Activated T-cell treated with anti-CD3 and anti-CD28 coated beads, Interleukin-2, amount 50 U/mL, for 72 hours (primary cell): ENCODE measurements at regions not wholly inside any gene's neighbourhood (a gene's known extent, or its start where the extent isn't known, plus 50 kb on each side); places are given as distances from the start of the nearest gene placed in this dataset.
A peak's percentile ranks its signal among the peaks of the same experiment; 100 is the strongest.
"Not testable (repeated sequence)": the region's sequence is repeated elsewhere in the genome, so short reads cannot be mapped to it uniquely, and the experiment has no call there.

Source experiments
- ATAC-seq, 2 donors: fragments of 150-1000 bp; cut with Tn5 transposase; replicated peaks in 1 of 2; 2 replicates each; pipeline ENCODE4 v1.10.0; 2021; ENCODE audit warnings: moderate library complexity in 2 of 2, mild to moderate bottlenecking in 1 of 2
- DNase-seq, 2 donors: peaks; one replicate each; pipeline ENCODE4 v3.0.0; 2021 to 2022; ENCODE audit warnings: mixed read lengths in 1 of 2
- H3K27ac Mint-ChIP-seq: one replicate; pipeline ENCODE4 v1.8.0; 2022; ENCODE audit warnings: mild to moderate bottlenecking, moderate library complexity, mixed read lengths
- H3K27me3 Mint-ChIP-seq: one replicate; pipeline ENCODE4 v1.8.0; 2022; ENCODE audit warnings: low read depth, mixed read lengths
- H3K36me3 Mint-ChIP-seq, 2 donors: one replicate each; pipeline ENCODE4 v1.8.0; 2022; ENCODE audit warnings: mixed read lengths in 2 of 2, mild to moderate bottlenecking in 1 of 2; ENCODE audit not compliant: insufficient read depth in 2 of 2
- H3K4me1 Mint-ChIP-seq: one replicate; pipeline ENCODE4 v1.8.0; 2022; ENCODE audit warnings: low read depth, mixed read lengths
- H3K4me3 Mint-ChIP-seq, 2 donors: one replicate each; pipeline ENCODE4 v1.8.0; 2022; ENCODE audit warnings: mild to moderate bottlenecking in 2 of 2, mixed read lengths in 2 of 2, moderate library complexity in 2 of 2
- H3K9me3 Mint-ChIP-seq, 2 donors: one replicate each; pipeline ENCODE4 v1.8.0; 2022; ENCODE audit warnings: mixed read lengths in 2 of 2

- DNase-seq = no peak
- H3K4me3 Mint-ChIP-seq = no peak overlapping the region
- ATAC-seq = no peak
- no peaks in the 10 kb centered on the region for H3K4me1 Mint-ChIP-seq
- no peaks in the 10 kb centered on the region for H3K27me3 Mint-ChIP-seq
- no peak overlapping the region for H3K27ac Mint-ChIP-seq
- no peaks in the 10 kb centered on the region for H3K9me3 Mint-ChIP-seq
- no peaks in the 10 kb centered on the region for H3K36me3 Mint-ChIP-seq
Measured at GRCh38 chr4:173475751-173476150, 54.3 kb downstream of the HAND2 start.

GRCh38 chr4:173469622-173470021 is 60.4 kb downstream of the HAND2 start:
- DNase-seq (no peak), ATAC-seq (no peak)
- Mint-ChIP-seq H3K27me3 (peaks cover 6% of the 10 kb centered on the region), H3K9me3 (no peaks in the 10 kb centered on the region), H3K27ac (no peak overlapping the region), H3K4me1 (no peaks in the 10 kb centered on the region), H3K36me3 (no peaks in the 10 kb centered on the region), H3K4me3 (no peak overlapping the region)

GRCh38 chr4:173468314-173468713 is 61.7 kb downstream of the HAND2 start:
- no peak overlapping the region for H3K4me3 Mint-ChIP-seq
- H3K9me3 Mint-ChIP-seq = no peaks in the 10 kb centered on the region
- peaks cover 6% of the 10 kb centered on the region for H3K27me3 Mint-ChIP-seq
- no peaks in the 10 kb centered on the region for H3K36me3 Mint-ChIP-seq
- DNase-seq = no peak
- no peak for ATAC-seq
- no peak overlapping the region for H3K27ac Mint-ChIP-seq
- H3K4me1 Mint-ChIP-seq = no peaks in the 10 kb centered on the region

- H3K27me3 Mint-ChIP-seq = peaks cover 6% of the 10 kb centered on the region
- H3K27ac Mint-ChIP-seq = no peak overlapping the region
- ATAC-seq = no peak
- H3K4me3 Mint-ChIP-seq = no peak overlapping the region
- H3K4me1 Mint-ChIP-seq = no peaks in the 10 kb centered on the region
- no peak for DNase-seq
- no peaks in the 10 kb centered on the region for H3K36me3 Mint-ChIP-seq
- H3K9me3 Mint-ChIP-seq = no peaks in the 10 kb centered on the region
Measured at GRCh38 chr4:173466101-173466500, 63.9 kb downstream of the HAND2 start.

GRCh38 chr4:173464481-173464880 is 65.5 kb downstream of the HAND2 start:
- Mint-ChIP-seq H3K27ac (no peak overlapping the region), H3K9me3 (no peaks in the 10 kb centered on the region), H3K4me1 (no peaks in the 10 kb centered on the region), H3K27me3 (peaks cover 6% of the 10 kb centered on the region), H3K4me3 (no peak overlapping the region), H3K36me3 (no peaks in the 10 kb centered on the region)
- ATAC-seq (no peak), DNase-seq (no peak)

GRCh38 chr4:173463816-173464215 is 64.9 kb upstream of the SCRG1 start:
- Mint-ChIP-seq H3K4me3 (no peak overlapping the region), H3K4me1 (no peaks in the 10 kb centered on the region), H3K36me3 (no peaks in the 10 kb centered on the region), H3K9me3 (no peaks in the 10 kb centered on the region), H3K27ac (no peak overlapping the region), H3K27me3 (peaks cover 6% of the 10 kb centered on the region)
- DNase-seq (no peak), ATAC-seq (no peak)

- Mint-ChIP-seq H3K27me3 (peaks cover 6% of the 10 kb centered on the region), H3K9me3 (no peaks in the 10 kb centered on the region), H3K4me3 (no peak overlapping the region), H3K4me1 (no peaks in the 10 kb centered on the region), H3K36me3 (no peaks in the 10 kb centered on the region), H3K27ac (no peak overlapping the region)
- DNase-seq (no peak), ATAC-seq (peak in 1 of 2 donors; percentile 22)
Measured at GRCh38 chr4:173461170-173461569, 62.3 kb upstream of the SCRG1 start.

- no peaks in the 10 kb centered on the region for H3K4me1 Mint-ChIP-seq
- no peak overlapping the region for H3K4me3 Mint-ChIP-seq
- no peak overlapping the region for H3K27ac Mint-ChIP-seq
- H3K9me3 Mint-ChIP-seq = no peaks in the 10 kb centered on the region
- DNase-seq = no peak
- H3K27me3 Mint-ChIP-seq = no peaks in the 10 kb centered on the region
- no peaks in the 10 kb centered on the region for H3K36me3 Mint-ChIP-seq
- no peak for ATAC-seq
Measured at GRCh38 chr4:173459857-173460256, 60.9 kb upstream of the SCRG1 start.

- Mint-ChIP-seq H3K9me3 (no peaks in the 10 kb centered on the region), H3K27ac (no peak overlapping the region), H3K4me3 (no peak overlapping the region), H3K36me3 (no peaks in the 10 kb centered on the region), H3K27me3 (no peaks in the 10 kb centered on the region), H3K4me1 (no peaks in the 10 kb centered on the region)
- DNase-seq = no peak
- ATAC-seq = no peak
Measured at GRCh38 chr4:173457893-173458292, 59.0 kb upstream of the SCRG1 start.

- H3K9me3 Mint-ChIP-seq, ATAC-seq, H3K27me3 Mint-ChIP-seq, H3K4me1 Mint-ChIP-seq, DNase-seq, H3K27ac Mint-ChIP-seq, H3K36me3 Mint-ChIP-seq, H3K4me3 Mint-ChIP-seq: not testable (repeated sequence)
Measured at GRCh38 chr4:173451435-173451834, 52.5 kb upstream of the SCRG1 start.

GRCh38 chr4:173450281-173450680 is 51.4 kb upstream of the SCRG1 start:
- Mint-ChIP-seq H3K27me3 (peaks cover 5% of the 10 kb centered on the region), H3K27ac (no peak overlapping the region), H3K36me3 (no peaks in the 10 kb centered on the region), H3K4me3 (no peak overlapping the region), H3K9me3 (peaks cover 0 to 2% of the 10 kb centered on the region in 2 donors), H3K4me1 (peaks cover 6% of the 10 kb centered on the region)
- ATAC-seq = no peak
- no peak for DNase-seq

- Mint-ChIP-seq H3K4me3 (no peak overlapping the region), H3K27ac (no peak overlapping the region), H3K9me3 (peaks cover 0 to 2% of the 10 kb centered on the region in 2 donors), H3K36me3 (no peaks in the 10 kb centered on the region), H3K27me3 (peaks cover 5% of the 10 kb centered on the region), H3K4me1 (peaks cover 6% of the 10 kb centered on the region)
- DNase-seq (no peak), ATAC-seq (no peak)
Measured at GRCh38 chr4:173449380-173449717, 50.4 kb upstream of the SCRG1 start.

GRCh38 chr4:173448608-173449379 is 49.9 kb upstream of the SCRG1 start:
- Mint-ChIP-seq H3K4me3 (no peak overlapping the region), H3K27ac (no peak overlapping the region), H3K36me3 (no peaks in the 10 kb centered on the region), H3K9me3 (peaks cover 0 to 2% of the 10 kb centered on the region in 2 donors), H3K4me1 (peaks cover 6% of the 10 kb centered on the region), H3K27me3 (peaks cover 5% of the 10 kb centered on the region)
- no peak for ATAC-seq
- no peak for DNase-seq
